Left ventricle myocardium inferior (tissue), 1 donor: ENCODE measurements at regions not wholly inside any gene's neighbourhood (a gene's known extent, or its start where the extent isn't known, plus 50 kb on each side); places are given as distances from the start of the nearest gene placed in this dataset.
"Not testable (repeated sequence)": the region's sequence is repeated elsewhere in the genome, so short reads cannot be mapped to it uniquely, and the experiment has no call there.

ENCODE experiments used
- DNase-seq: peaks from one replicate; pipeline ENCODE4 v3.0.0-alpha.2; 2020
- H3K27ac ChIP-seq: fragments of 200-600 bp; replicated peaks from 2 replicates; pipeline ENCODE4 v1.8.0; 2021
- H3K27me3 ChIP-seq: fragments of 200-600 bp; 2 replicates; pipeline ENCODE4 v1.8.0; 2021; ENCODE audit warnings: low read depth
- H3K36me3 ChIP-seq: fragments of 200-600 bp; 2 replicates; pipeline ENCODE4 v1.8.0; 2021
- H3K4me1 ChIP-seq: fragments of 200-600 bp; 2 replicates; pipeline ENCODE4 v1.8.0; 2021
- H3K4me3 ChIP-seq: fragments of 200-600 bp; 2 replicates; pipeline ENCODE4 v1.8.0; 2021; ENCODE audit warnings: mild to moderate bottlenecking, moderate library complexity
- H3K9me3 ChIP-seq: fragments of 200-600 bp; replicated peaks from 2 replicates; pipeline ENCODE4 v1.8.0; 2021
- CTCF ChIP-seq: fragments of 200-600 bp; IDR thresholded peaks from 2 replicates; pipeline ENCODE4 v1.8.0; 2021; ENCODE audit warnings: antibody characterized with exemption, mild to moderate bottlenecking, borderline replicate concordance
- intact Hi-C: fragments of 100-400 bp; cut with micrococcal nuclease; formaldehyde crosslinking; loops from one replicate; pipeline ENCODE4 v1.11.0; 2022
- donor health status: DM: no; HTN: yes; CAD: no; lungs with severe emphysema.

- Histone ChIP-seq H3K36me3 (no peaks in the 10 kb centered on the region), H3K4me1 (no peaks in the 10 kb centered on the region), H3K9me3 (no peaks in the 10 kb centered on the region), H3K4me3 (no peak overlapping the region), H3K27ac (no peak overlapping the region), H3K27me3 (peaks cover 33% of the 10 kb centered on the region)
- intact Hi-C loops: no loop called here
- DNase-seq: no peak
- no peak for TF ChIP-seq CTCF
Measured at GRCh38 chr20:43385914-43386313, 71.8 kb upstream of the SRSF6 start.

GRCh38 chr20:43384101-43384940, 73.4 kb upstream of the SRSF6 start:
- intact Hi-C loops: no loop called here
- no peak overlapping the region for H3K4me3 ChIP-seq
- H3K27ac ChIP-seq: peak overlapping the region; percentile 59
- no peaks in the 10 kb centered on the region for H3K9me3 ChIP-seq
- no peak for DNase-seq
- TF ChIP-seq CTCF: no peak
- H3K36me3 ChIP-seq: no peaks in the 10 kb centered on the region
- peaks cover 19% of the 10 kb centered on the region for H3K27me3 ChIP-seq
- H3K4me1 ChIP-seq: no peaks in the 10 kb centered on the region

GRCh38 chr20:43383026-43383795, 74.5 kb upstream of the SRSF6 start:
- H3K4me3 ChIP-seq: no peak overlapping the region
- H3K27ac ChIP-seq: peak overlapping the region; percentile 59
- no peaks in the 10 kb centered on the region for H3K36me3 ChIP-seq
- no peaks in the 10 kb centered on the region for H3K9me3 ChIP-seq
- intact Hi-C loops: no loop called here
- peaks cover 19% of the 10 kb centered on the region for H3K27me3 ChIP-seq
- DNase-seq: peak; percentile 56
- no peak for TF ChIP-seq CTCF
- no peaks in the 10 kb centered on the region for H3K4me1 ChIP-seq

- H3K27ac ChIP-seq, H3K9me3 ChIP-seq, H3K36me3 ChIP-seq, H3K4me3 ChIP-seq, DNase-seq, intact Hi-C loops, H3K4me1 ChIP-seq: not testable (repeated sequence)
- peaks cover 19% of the 10 kb centered on the region for H3K27me3 ChIP-seq
Measured at GRCh38 chr20:43382135-43382534, 75.6 kb upstream of the SRSF6 start.

GRCh38 chr20:43381533-43381932, 76.2 kb upstream of the SRSF6 start:
- H3K36me3 ChIP-seq, intact Hi-C loops: not testable (repeated sequence)

GRCh38 chr20:43379239-43379917, 78.3 kb upstream of the SRSF6 start:
- H3K9me3 ChIP-seq: no peaks in the 10 kb centered on the region
- DNase-seq: no peak
- no peak overlapping the region for H3K27ac ChIP-seq
- intact Hi-C loops: no loop called here
- no peaks in the 10 kb centered on the region for H3K4me1 ChIP-seq
- no peak overlapping the region for H3K4me3 ChIP-seq
- TF ChIP-seq CTCF: no peak
- H3K36me3 ChIP-seq: no peaks in the 10 kb centered on the region
- H3K27me3 ChIP-seq: peaks cover 7% of the 10 kb centered on the region

More at GRCh38 chr20:43381533-43381932, 76.2 kb upstream of the SRSF6 start:
- not testable (repeated sequence) for H3K27ac ChIP-seq, H3K4me1 ChIP-seq, DNase-seq, H3K9me3 ChIP-seq, H3K4me3 ChIP-seq
- H3K27me3 ChIP-seq: peaks cover 15% of the 10 kb centered on the region
